ENCODE measurements at regions not wholly inside any gene's neighbourhood (a gene's known extent, or its start where the extent isn't known, plus 50 kb on each side); places are given as distances from the start of the nearest gene placed in this dataset.

DNA sequence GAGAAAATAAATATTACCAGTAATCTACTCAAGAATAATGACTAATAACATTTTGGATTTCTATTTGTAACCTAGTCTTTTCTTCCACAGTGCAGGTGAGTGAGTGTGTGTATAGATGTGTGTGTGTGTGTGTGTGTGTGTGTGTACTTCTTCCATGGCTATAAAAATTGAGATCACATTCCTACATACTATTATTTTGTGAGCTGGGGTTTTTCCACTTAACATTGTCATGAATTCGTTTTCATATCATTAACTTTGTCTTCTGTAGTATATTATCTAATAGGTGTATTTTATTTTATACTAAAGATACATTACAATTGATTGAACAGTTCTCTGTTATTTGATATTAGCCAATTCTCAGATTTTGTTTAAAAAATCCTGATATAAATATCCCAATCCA, 152.4 kb upstream of the TRPC7 start:
- Histone ChIP-seq H3K36me3 (ENCODE audit: control insufficient read depth in 4 of 4, insufficient read depth in 4 of 4, low read length in 4 of 4) (no peaks in the 10 kb centered on the region), H3K9ac (ENCODE audit: insufficient read depth in 1 of 2, low read length in 2 of 2) (no peak overlapping the region), H3K27ac (ENCODE audit: low read depth in 1 of 2, low read length in 1 of 2) (no peak overlapping the region), H3K4me1 (ENCODE audit: control insufficient read depth in 5 of 5, insufficient read depth in 5 of 5, low read length in 5 of 5) (no peaks in the 10 kb centered on the region), H3K4me3 (no peak overlapping the region), H3K9me3 (ENCODE audit: control insufficient read depth in 4 of 4, insufficient read depth in 3 of 4, low read length in 3 of 4) (no peaks in the 10 kb centered on the region), H3K27me3 (ENCODE audit: control insufficient read depth in 3 of 3, insufficient read depth in 3 of 3, low read length in 2 of 3) (no peaks in the 10 kb centered on the region)
- TF ChIP-seq, protein P1, sequence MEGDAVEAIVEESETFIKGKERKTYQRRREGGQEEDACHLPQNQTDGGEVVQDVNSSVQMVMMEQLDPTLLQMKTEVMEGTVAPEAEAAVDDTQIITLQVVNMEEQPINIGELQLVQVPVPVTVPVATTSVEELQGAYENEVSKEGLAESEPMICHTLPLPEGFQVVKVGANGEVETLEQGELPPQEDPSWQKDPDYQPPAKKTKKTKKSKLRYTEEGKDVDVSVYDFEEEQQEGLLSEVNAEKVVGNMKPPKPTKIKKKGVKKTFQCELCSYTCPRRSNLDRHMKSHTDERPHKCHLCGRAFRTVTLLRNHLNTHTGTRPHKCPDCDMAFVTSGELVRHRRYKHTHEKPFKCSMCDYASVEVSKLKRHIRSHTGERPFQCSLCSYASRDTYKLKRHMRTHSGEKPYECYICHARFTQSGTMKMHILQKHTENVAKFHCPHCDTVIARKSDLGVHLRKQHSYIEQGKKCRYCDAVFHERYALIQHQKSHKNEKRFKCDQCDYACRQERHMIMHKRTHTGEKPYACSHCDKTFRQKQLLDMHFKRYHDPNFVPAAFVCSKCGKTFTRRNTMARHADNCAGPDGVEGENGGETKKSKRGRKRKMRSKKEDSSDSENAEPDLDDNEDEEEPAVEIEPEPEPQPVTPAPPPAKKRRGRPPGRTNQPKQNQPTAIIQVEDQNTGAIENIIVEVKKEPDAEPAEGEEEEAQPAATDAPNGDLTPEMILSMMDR (IDR thresholded peaks at IDR 0.05; ENCODE audit: control extremely low read depth, extremely low read depth), result no peak
- 34 to 58% methylated on average over 1 of the region's 1 CpG for WGBS, 2 donors
- ATAC-seq (ENCODE audit: insufficient read depth, low FRiP score) (no peak), DNase-seq (no peak)

DNA sequence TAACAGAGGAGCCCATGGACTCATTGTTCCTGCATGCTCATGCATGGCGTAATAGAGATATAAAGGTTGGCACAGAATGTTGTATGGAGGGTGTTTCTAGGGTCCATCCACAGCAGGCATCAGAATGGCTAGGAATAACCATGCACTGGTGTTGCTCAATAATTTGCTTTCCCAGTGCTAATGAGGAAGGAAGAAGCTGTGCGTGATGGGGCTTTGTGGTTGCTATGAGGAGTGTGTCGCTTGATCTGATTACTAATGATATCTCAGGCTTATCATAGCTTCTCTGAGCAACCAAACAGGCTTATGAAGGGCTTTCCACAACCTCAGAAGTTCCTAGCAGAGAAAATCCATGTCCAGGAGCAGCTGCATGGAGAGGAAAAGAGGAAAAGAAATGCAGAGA, 151.3 kb upstream of the TRPC7 start:
- DNase-seq (no peak), ATAC-seq (ENCODE audit: insufficient read depth, low FRiP score) (no peak)
- Histone ChIP-seq H3K36me3 (ENCODE audit: control insufficient read depth in 4 of 4, insufficient read depth in 4 of 4, low read length in 4 of 4) (no peaks in the 10 kb centered on the region), H3K27ac (ENCODE audit: low read depth in 1 of 2, low read length in 1 of 2) (no peak overlapping the region), H3K4me3 (no peak overlapping the region), H3K4me1 (ENCODE audit: control insufficient read depth in 5 of 5, insufficient read depth in 5 of 5, low read length in 5 of 5) (no peaks in the 10 kb centered on the region), H3K9ac (ENCODE audit: insufficient read depth in 1 of 2, low read length in 2 of 2) (no peak overlapping the region), H3K27me3 (ENCODE audit: control insufficient read depth in 3 of 3, insufficient read depth in 3 of 3, low read length in 2 of 3) (no peaks in the 10 kb centered on the region), H3K9me3 (ENCODE audit: control insufficient read depth in 4 of 4, insufficient read depth in 3 of 4, low read length in 3 of 4) (no peaks in the 10 kb centered on the region)
- TF ChIP-seq, protein P1 (IDR thresholded peaks at IDR 0.05; ENCODE audit: control extremely low read depth, extremely low read depth), result no peak
- WGBS, 2 donors, result 52 to 61% methylated on average over 3 of the region's 3 CpGs

DNA sequence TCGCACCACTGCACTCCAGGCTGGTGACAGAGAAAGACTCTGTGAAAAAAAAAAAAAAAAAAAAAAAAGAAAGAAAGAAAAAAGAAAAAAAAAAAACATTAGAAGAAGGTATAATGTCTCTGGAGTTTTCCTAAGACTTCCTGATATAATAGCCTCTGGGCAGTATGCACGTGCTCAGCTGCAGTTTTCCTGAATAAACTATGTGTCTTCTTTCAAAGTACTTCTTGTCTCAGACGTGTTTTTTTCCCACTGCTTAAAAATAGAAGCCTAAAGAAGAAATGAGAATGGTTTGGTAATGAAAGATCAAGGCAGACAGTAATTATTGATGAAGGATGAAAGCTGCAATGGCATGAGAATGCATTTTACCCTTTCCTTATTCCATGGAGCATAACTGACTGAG, 148.1 kb upstream of the TRPC7 start:
- no peak for DNase-seq
- no peak overlapping the region for H3K4me3 ChIP-seq
- no peak for ATAC-seq (ENCODE audit: insufficient read depth, low FRiP score)
- H3K9me3 ChIP-seq (ENCODE audit: control insufficient read depth in 4 of 4, insufficient read depth in 3 of 4, low read length in 3 of 4), result no peaks in the 10 kb centered on the region
- WGBS, 2 donors, result 63 to 72% methylated on average over 3 of the region's 3 CpGs
- no peak overlapping the region for H3K27ac ChIP-seq (ENCODE audit: low read depth in 1 of 2, low read length in 1 of 2)
- H3K4me1 ChIP-seq (ENCODE audit: control insufficient read depth in 5 of 5, insufficient read depth in 5 of 5, low read length in 5 of 5), result no peaks in the 10 kb centered on the region
- no peak overlapping the region for H3K9ac ChIP-seq (ENCODE audit: insufficient read depth in 1 of 2, low read length in 2 of 2)
- no peaks in the 10 kb centered on the region for H3K36me3 ChIP-seq (ENCODE audit: control insufficient read depth in 4 of 4, insufficient read depth in 4 of 4, low read length in 4 of 4)
- TF ChIP-seq, protein P1 (IDR thresholded peaks at IDR 0.05; ENCODE audit: control extremely low read depth, extremely low read depth), result no peak
- H3K27me3 ChIP-seq (ENCODE audit: control insufficient read depth in 3 of 3, insufficient read depth in 3 of 3, low read length in 2 of 3), result no peaks in the 10 kb centered on the region

DNA sequence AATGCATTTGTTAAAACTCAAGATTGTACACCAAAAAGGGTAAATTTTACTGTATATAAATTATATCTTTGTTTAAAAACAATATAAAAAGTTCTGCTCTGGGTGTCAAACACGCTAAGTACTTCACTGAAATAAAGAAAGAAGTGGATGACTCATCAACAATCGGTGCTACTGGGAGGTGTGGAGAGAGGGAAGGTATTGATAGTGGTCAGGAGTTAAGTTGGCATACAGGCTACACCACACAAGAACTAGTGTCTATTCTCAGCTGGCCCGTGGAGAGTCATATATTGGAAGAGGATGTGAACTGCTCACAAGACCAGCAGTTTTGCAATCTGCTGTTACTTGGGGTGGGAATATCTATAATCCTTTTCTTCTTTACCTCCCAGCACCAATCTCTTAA, 145.7 kb upstream of the TRPC7 start:
- H3K9me3 ChIP-seq (ENCODE audit: control insufficient read depth in 4 of 4, insufficient read depth in 3 of 4, low read length in 3 of 4), result no peaks in the 10 kb centered on the region
- H3K36me3 ChIP-seq (ENCODE audit: control insufficient read depth in 4 of 4, insufficient read depth in 4 of 4, low read length in 4 of 4), result no peaks in the 10 kb centered on the region
- H3K27me3 ChIP-seq (ENCODE audit: control insufficient read depth in 3 of 3, insufficient read depth in 3 of 3, low read length in 2 of 3), result no peaks in the 10 kb centered on the region
- H3K4me1 ChIP-seq (ENCODE audit: control insufficient read depth in 5 of 5, insufficient read depth in 5 of 5, low read length in 5 of 5), result no peaks in the 10 kb centered on the region
- TF ChIP-seq, protein P1 (IDR thresholded peaks at IDR 0.05; ENCODE audit: control extremely low read depth, extremely low read depth), result no peak
- ATAC-seq (ENCODE audit: insufficient read depth, low FRiP score) (no peak), DNase-seq (no peak)
- no peak overlapping the region for H3K27ac ChIP-seq (ENCODE audit: low read depth in 1 of 2, low read length in 1 of 2)
- H3K9ac ChIP-seq (ENCODE audit: insufficient read depth in 1 of 2, low read length in 2 of 2), result no peak overlapping the region
- H3K4me3 ChIP-seq, result no peak overlapping the region
- WGBS, 2 donors, result 42 to 80% methylated on average over 3 of the region's 3 CpGs
